GM12873 (cell line): ENCODE measurements at regions not wholly inside any gene's neighbourhood (a gene's known extent, or its start where the extent isn't known, plus 50 kb on each side); places are given as distances from the start of the nearest gene placed in this dataset.

Experiments
- TF ChIP-seq, protein P1 (sequence below): IDR thresholded peaks from 2 replicates; pipeline ENCODE4 v1.5.1; 2012; ENCODE audit warnings: low read depth, mild to moderate bottlenecking, moderate library complexity, low read length, control low read depth; ENCODE audit not compliant: insufficient read depth; ENCODE audit errors: missing control alignments

DNA sequence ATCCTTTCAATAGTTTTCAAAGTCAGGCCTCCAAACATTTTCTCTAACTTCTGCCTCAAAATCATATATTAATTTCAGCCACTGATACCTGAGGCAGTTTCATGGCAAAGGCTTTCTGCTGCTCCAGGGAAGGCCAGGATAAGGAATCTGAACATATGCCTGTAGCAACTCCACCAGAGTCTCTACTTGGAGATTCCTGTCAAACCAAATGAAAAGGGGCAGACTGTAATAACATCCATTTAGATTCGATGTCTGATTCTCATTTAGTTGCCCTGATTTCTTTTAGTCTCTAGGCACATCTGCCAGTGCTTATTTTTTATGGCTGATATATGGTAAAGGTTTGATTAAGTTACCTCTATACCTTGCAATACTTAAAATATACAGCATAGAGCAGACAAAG lies 109.6 kb upstream of the ZNF385D start:
- TF ChIP-seq, protein P1, sequence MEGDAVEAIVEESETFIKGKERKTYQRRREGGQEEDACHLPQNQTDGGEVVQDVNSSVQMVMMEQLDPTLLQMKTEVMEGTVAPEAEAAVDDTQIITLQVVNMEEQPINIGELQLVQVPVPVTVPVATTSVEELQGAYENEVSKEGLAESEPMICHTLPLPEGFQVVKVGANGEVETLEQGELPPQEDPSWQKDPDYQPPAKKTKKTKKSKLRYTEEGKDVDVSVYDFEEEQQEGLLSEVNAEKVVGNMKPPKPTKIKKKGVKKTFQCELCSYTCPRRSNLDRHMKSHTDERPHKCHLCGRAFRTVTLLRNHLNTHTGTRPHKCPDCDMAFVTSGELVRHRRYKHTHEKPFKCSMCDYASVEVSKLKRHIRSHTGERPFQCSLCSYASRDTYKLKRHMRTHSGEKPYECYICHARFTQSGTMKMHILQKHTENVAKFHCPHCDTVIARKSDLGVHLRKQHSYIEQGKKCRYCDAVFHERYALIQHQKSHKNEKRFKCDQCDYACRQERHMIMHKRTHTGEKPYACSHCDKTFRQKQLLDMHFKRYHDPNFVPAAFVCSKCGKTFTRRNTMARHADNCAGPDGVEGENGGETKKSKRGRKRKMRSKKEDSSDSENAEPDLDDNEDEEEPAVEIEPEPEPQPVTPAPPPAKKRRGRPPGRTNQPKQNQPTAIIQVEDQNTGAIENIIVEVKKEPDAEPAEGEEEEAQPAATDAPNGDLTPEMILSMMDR = no peak

DNA sequence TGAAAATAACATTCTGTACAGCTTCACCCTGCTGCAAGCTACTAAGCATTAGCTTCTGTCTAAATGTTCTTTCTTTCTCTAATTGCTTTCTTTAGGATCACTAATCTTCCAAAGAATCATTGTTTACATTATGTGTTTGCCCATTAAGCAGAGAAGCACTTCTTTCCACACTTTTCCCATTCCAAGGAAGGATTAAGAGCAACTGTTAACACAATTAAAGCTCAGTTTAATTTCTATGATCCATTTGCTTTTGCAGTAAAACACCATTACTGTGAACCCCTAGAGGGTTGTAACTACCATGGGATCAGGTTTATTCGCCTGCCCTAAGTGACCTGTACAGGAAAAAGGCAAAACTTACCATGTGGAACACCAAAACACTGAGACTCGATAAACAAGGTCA lies 125.8 kb upstream of the ZNF385D start:
- TF ChIP-seq, protein P1 = no peak

DNA sequence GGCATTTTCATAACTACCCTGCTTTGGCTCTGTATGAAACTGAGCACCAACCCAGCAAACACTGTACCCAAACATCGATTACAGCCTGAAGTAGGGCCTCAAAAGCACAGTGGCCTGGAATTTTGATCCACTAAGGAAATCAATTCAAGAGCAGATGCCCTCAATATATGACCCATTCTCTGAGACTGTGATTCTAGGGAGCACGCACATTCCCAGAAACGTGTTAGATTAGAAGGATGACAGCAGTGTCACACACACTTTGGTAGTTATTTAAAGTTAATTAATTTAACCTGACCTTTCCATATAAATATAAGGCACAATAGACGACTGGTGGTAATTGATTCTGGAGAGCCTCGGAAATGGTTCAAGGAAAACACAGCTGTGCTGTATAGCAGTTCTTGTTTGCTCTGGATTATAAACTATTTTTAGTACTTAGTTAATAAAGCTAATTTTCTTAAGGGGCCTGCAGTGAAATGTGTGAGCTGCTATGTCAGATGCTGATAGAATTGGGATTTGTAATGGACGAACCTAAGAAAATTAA lies 126.3 kb upstream of the ZNF385D start:
- TF ChIP-seq, protein P1 = no peak

DNA sequence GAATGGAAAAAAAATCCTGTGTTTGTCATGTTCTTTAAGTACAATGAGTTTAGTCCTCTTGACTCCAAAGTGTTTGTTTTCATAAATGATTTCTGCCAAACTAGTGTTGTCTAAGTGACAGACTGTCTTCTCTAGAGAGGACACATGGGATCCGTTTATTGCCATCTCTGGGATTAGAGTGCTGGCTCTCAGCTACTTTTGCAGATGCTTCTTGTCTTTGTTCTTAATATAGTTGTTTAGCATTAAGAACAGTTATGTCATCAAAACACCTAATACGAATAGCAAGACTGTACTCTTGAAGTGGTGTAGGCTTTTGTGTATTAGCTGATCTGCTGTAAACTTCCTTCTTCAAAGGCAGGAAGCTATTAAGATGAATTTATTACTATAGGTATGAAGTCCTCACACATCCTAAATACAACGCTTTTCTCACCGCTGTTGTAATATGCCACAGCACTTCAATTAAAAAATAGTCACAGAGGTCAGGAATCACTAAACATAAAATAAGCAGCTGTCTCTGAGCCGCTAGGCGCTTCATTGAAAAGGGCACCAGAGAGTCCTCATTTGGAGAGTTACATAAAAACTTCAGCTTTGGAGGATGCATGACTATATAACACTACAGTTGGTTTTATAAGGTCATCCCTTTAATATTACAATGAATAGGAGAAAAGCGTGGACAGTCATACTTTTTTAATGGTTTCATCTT lies 128.3 kb upstream of the ZNF385D start:
- TF ChIP-seq, protein P1 = no peak

DNA sequence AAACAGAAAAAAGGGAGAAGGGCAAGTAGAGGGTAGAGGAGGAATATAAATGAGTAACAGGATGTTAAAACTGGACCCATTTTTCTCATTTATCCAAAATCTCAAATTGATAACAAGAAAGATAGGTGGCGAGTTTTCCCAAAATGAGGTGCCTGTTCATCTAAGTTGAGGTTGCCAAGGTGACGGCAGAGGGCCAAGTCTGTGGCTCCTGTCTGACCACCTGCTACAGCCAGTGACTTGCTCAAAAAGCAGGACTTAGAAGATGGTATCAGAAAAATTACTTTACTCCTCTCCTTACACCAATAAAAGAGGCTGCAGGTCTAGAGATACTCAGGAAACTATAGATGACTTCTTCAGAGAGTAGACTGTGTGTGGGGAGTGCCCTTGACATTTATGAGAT lies 137.6 kb upstream of the ZNF385D start:
- TF ChIP-seq, protein P1 = no peak

DNA sequence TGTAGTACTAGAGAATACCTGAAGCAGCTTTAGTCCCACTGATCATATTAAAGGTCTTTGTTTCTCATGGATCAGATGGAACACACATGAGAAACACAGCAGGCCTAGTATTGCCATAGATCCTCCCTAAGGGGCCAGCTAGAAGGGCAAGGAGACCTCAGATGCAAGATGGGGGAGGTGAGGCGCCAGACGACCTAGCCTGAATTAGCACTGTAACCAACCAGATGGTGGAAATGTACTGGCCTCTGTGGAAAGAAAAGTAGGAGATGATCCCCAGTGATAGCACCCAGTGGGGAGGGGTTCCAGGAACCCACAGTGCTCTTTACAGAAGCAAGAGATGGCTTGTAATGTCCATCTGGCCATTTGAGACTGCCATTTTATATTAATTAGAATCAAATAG lies 138.2 kb upstream of the ZNF385D start:
- TF ChIP-seq, protein P1 = no peak

DNA sequence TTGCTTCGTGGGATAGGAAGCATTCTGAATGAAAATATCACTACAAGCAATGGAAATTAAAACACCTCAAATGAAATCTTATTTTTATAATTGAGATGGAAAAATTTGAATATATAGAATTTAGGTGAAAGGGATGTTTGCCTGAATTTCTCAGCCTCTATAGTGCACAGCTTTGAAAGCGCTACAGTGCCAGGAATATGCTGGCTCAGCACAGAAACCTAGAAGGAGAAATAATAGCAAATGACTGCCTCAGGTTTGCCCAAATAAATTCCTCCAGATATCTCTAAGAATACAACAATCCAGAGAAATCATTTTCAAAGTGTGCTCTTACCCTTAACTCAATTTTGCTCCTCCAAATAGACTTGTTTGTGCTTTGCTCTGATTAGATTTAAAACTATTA lies 141.1 kb upstream of the ZNF385D start:
- TF ChIP-seq, protein P1 = no peak
